ENCODE measurements at regions not wholly inside any gene's neighbourhood (a gene's known extent, or its start where the extent isn't known, plus 50 kb on each side); places are given as distances from the start of the nearest gene placed in this dataset.

DNA sequence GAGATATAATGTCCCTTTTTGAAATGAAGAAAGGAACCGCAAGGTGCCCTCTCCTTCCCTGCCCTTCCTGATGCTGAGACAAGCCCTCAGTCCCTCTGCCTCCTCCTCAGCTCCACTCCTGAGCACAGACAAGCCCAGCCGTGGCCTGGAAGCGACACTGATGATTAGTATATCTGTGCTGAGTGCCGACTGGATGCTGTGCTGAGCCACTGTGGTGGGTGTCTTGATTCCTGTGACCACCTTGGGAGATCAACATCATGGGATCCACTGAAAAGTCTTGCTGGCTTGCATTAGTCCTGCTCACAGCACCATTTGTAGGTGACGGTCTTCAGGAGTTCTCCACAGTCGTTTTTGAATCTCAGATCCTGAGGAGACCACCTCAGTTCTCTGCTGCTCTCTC lies 59.5 kb upstream of the HGFAC start:
- no peak for DNase-seq

GRCh38 chr4:3384391-3384770 lies 57.4 kb upstream of the HGFAC start:
- DNase-seq, result no peak

- no peak for DNase-seq
Observed at GRCh38 chr4:3384771-3385710, 56.7 kb upstream of the HGFAC start.

- DNase-seq, result no peak
Observed at GRCh38 chr4:3385711-3386420, 55.9 kb upstream of the HGFAC start.

GRCh38 chr4:3386526-3386925 lies 55.2 kb upstream of the HGFAC start:
- no peak for DNase-seq

- DNase-seq, result no peak
Observed at GRCh38 chr4:3387154-3387942, 54.4 kb upstream of the HGFAC start.

- no peak for DNase-seq
Observed at GRCh38 chr4:3387943-3388361, 53.8 kb upstream of the HGFAC start.

DNA sequence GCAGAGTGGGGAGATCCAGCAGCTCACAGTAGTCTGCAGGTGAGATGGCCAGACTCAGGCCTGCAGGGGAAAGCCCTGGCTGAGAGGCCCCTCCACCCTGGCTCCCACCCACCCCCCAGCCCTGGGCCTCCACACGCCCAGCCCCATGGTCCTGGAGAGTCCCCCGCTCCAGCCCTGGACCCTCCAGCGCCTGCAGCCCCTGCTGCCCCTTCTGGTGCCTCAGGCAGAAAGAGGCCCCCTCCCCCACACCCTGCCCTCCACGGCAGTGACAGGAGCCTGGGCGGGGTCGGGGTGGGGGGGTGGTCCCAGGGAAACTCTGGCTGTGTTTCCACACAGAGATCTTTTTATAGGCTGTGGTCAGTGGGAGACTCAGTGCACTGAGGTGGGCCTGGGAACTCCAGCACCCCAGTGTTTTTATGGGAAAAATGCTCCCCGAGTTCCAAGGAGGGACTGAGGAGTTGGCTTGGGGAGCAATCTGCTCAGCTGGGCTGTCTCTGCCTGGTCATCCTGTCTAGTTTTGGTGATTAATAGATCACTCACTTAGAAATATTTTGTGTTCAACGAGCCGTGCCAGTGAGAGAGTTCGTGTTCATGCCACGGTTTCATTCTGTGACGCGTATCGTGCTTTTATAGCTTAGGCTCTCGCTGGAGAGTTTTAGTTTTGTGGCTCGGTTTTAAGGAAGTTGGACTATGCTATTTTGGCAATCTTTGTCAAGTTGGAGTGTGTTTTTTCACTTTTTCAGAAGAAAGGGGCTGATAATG lies 53.1 kb upstream of the HGFAC start:
- DNase-seq, result peak; percentile 84

- no peak for DNase-seq
Observed at GRCh38 chr4:3389233-3390215, 52.2 kb upstream of the HGFAC start.

DNA sequence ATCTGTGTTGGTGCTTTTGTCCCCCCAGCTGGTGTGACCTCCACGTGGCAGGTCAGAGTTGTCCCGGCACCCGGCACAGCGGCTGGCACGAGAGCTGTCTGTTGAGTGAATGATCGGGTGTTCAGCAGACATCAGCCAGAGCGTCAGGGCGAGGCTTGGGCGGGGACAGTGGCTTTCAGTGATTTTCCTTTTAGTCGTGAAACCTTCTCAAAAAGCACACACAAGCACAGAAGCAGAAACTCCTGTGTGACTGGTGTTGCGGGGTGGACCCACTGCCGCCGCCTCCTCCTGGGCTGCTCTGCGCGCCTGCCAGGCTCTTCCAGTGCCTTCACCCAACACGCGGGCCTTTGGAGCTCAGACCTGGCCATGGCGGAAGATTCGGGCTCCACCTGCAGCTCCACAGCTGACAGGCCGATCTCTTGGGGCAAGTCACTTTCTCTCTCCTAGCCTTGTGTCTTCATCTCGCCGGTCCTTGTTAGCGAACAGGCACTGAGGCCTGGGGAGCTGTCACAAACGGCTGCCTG lies 51.4 kb upstream of the HGFAC start:
- no peak for DNase-seq

GRCh38 chr4:3391422-3391821 lies 50.3 kb upstream of the HGFAC start:
- no peak for DNase-seq
